ENCODE measurements at regions not wholly inside any gene's neighbourhood (a gene's known extent, or its start where the extent isn't known, plus 50 kb on each side); places are given as distances from the start of the nearest gene placed in this dataset.
"Not testable (repeated sequence)": the region's sequence is repeated elsewhere in the genome, so short reads cannot be mapped to it uniquely, and the experiment has no call there.

- Histone ChIP-seq H3K79me2 (ENCODE audit: control insufficient read depth, insufficient read depth, low read length, poor library complexity) (no peaks in the 10 kb centered on the region), H4K91ac (ENCODE audit: low read depth, low read length) (no peak overlapping the region), H3K4me1 (ENCODE audit: control insufficient read depth in 1 of 2, insufficient read depth in 2 of 2, low read length in 2 of 2) (no peaks in the 10 kb centered on the region), H4K12ac (ENCODE audit: low read depth, low read length) (no peak overlapping the region), H2AFZ (ENCODE audit: insufficient read depth, low read length, poor library complexity) (no peak overlapping the region), H2BK5ac (ENCODE audit: low read depth, low read length, poor library complexity) (no peak overlapping the region), H3K18ac (ENCODE audit: low read length) (no peak overlapping the region), H2AK5ac (ENCODE audit: low read length) (no peak overlapping the region), H3K27me3 (ENCODE audit: insufficient read depth, low read length) (no peaks in the 10 kb centered on the region), H3K9me3 (ENCODE audit: insufficient read depth, low read depth, low read length) (no peaks in the 10 kb centered on the region), H3K23ac (ENCODE audit: low read length) (no peak overlapping the region), H3K14ac (ENCODE audit: low read length) (no peak overlapping the region), H3K36me3 (ENCODE audit: control insufficient read depth in 1 of 2, insufficient read depth in 2 of 2, low read length in 2 of 2) (no peaks in the 10 kb centered on the region), H4K8ac (ENCODE audit: low read depth, low read length) (no peak overlapping the region), H3K4me2 (ENCODE audit: low read length) (no peak overlapping the region), H2BK12ac (ENCODE audit: low read length) (no peak overlapping the region), H3K27ac (ENCODE audit: low read depth, low read length) (no peak overlapping the region), H3K79me1 (ENCODE audit: low read length) (no peaks in the 10 kb centered on the region), H2BK120ac (ENCODE audit: insufficient read depth, low read length, poor library complexity) (no peak overlapping the region), H3K4ac (ENCODE audit: low read depth, low read length) (no peak overlapping the region), H3K4me3 (ENCODE audit: low read depth, low read length) (no peak overlapping the region), H3K9ac (ENCODE audit: low read length) (no peak overlapping the region)
- no peak for DNase-seq
- WGBS (ENCODE audit: extremely low coverage, insufficient coverage, insufficient read length), result no CpG with 5 or more reads among the region's 2 CpGs
Observed at GRCh38 chr5:18662231-18662630, 1028.0 kb downstream of the TAF11L14 start.

- H2BK5ac ChIP-seq (ENCODE audit: low read depth, low read length, poor library complexity); H4K12ac ChIP-seq (ENCODE audit: low read depth, low read length); H3K18ac ChIP-seq (ENCODE audit: low read length); H3K14ac ChIP-seq (ENCODE audit: low read length); H3K23ac ChIP-seq (ENCODE audit: low read length); H3K27ac ChIP-seq (ENCODE audit: low read depth, low read length); H3K4ac ChIP-seq (ENCODE audit: low read depth, low read length); H4K8ac ChIP-seq (ENCODE audit: low read depth, low read length); H2AFZ ChIP-seq (ENCODE audit: insufficient read depth, low read length, poor library complexity); H2BK12ac ChIP-seq (ENCODE audit: low read length); H3K9ac ChIP-seq (ENCODE audit: low read length); H3K36me3 ChIP-seq (ENCODE audit: control insufficient read depth in 1 of 2, insufficient read depth in 2 of 2, low read length in 2 of 2); H4K91ac ChIP-seq (ENCODE audit: low read depth, low read length); H3K4me1 ChIP-seq (ENCODE audit: control insufficient read depth in 1 of 2, insufficient read depth in 2 of 2, low read length in 2 of 2); H3K79me1 ChIP-seq (ENCODE audit: low read length); H3K4me3 ChIP-seq (ENCODE audit: low read depth, low read length); H2AK5ac ChIP-seq (ENCODE audit: low read length); H3K79me2 ChIP-seq (ENCODE audit: control insufficient read depth, insufficient read depth, low read length, poor library complexity); H3K27me3 ChIP-seq (ENCODE audit: insufficient read depth, low read length); H3K4me2 ChIP-seq (ENCODE audit: low read length); H3K9me3 ChIP-seq (ENCODE audit: insufficient read depth, low read depth, low read length); H2BK120ac ChIP-seq (ENCODE audit: insufficient read depth, low read length, poor library complexity); DNase-seq: not testable (repeated sequence)
- no CpG with 5 or more reads among the region's 4 CpGs for WGBS (ENCODE audit: extremely low coverage, insufficient coverage, insufficient read length)
Observed at GRCh38 chr5:18674212-18674611, 1040.0 kb downstream of the TAF11L14 start.

GRCh38 chr5:18675041-18675440, 1040.8 kb downstream of the TAF11L14 start:
- Histone ChIP-seq H3K27ac (ENCODE audit: low read depth, low read length) (no peak overlapping the region), H3K9me3 (ENCODE audit: insufficient read depth, low read depth, low read length) (no peaks in the 10 kb centered on the region), H3K79me2 (ENCODE audit: control insufficient read depth, insufficient read depth, low read length, poor library complexity) (no peaks in the 10 kb centered on the region), H3K14ac (ENCODE audit: low read length) (no peak overlapping the region), H4K91ac (ENCODE audit: low read depth, low read length) (no peak overlapping the region), H3K18ac (ENCODE audit: low read length) (no peak overlapping the region), H2AK5ac (ENCODE audit: low read length) (no peak overlapping the region), H2AFZ (ENCODE audit: insufficient read depth, low read length, poor library complexity) (no peak overlapping the region), H3K9ac (ENCODE audit: low read length) (no peak overlapping the region), H3K79me1 (ENCODE audit: low read length) (no peaks in the 10 kb centered on the region), H2BK5ac (ENCODE audit: low read depth, low read length, poor library complexity) (no peak overlapping the region), H3K4me3 (ENCODE audit: low read depth, low read length) (no peak overlapping the region), H3K4ac (ENCODE audit: low read depth, low read length) (no peak overlapping the region), H3K27me3 (ENCODE audit: insufficient read depth, low read length) (no peaks in the 10 kb centered on the region), H3K36me3 (ENCODE audit: control insufficient read depth in 1 of 2, insufficient read depth in 2 of 2, low read length in 2 of 2) (no peaks in the 10 kb centered on the region), H2BK120ac (ENCODE audit: insufficient read depth, low read length, poor library complexity) (no peak overlapping the region), H3K4me2 (ENCODE audit: low read length) (no peak overlapping the region), H2BK12ac (ENCODE audit: low read length) (no peak overlapping the region), H4K8ac (ENCODE audit: low read depth, low read length) (no peak overlapping the region), H4K12ac (ENCODE audit: low read depth, low read length) (no peak overlapping the region), H3K23ac (ENCODE audit: low read length) (no peak overlapping the region), H3K4me1 (ENCODE audit: control insufficient read depth in 1 of 2, insufficient read depth in 2 of 2, low read length in 2 of 2) (no peaks in the 10 kb centered on the region)
- no peak for DNase-seq
- no CpG with 5 or more reads among the region's 2 CpGs for WGBS (ENCODE audit: extremely low coverage, insufficient coverage, insufficient read length)

GRCh38 chr5:18686253-18686652, 1052.0 kb downstream of the TAF11L14 start:
- no peak overlapping the region for H2BK120ac ChIP-seq (ENCODE audit: insufficient read depth, low read length, poor library complexity)
- no peaks in the 10 kb centered on the region for H3K4me1 ChIP-seq (ENCODE audit: control insufficient read depth in 1 of 2, insufficient read depth in 2 of 2, low read length in 2 of 2)
- no peaks in the 10 kb centered on the region for H3K79me1 ChIP-seq (ENCODE audit: low read length)
- H3K4ac ChIP-seq (ENCODE audit: low read depth, low read length), result no peak overlapping the region
- no peak overlapping the region for H3K9ac ChIP-seq (ENCODE audit: low read length)
- no peaks in the 10 kb centered on the region for H3K9me3 ChIP-seq (ENCODE audit: insufficient read depth, low read depth, low read length)
- no peak overlapping the region for H3K23ac ChIP-seq (ENCODE audit: low read length)
- H3K27ac ChIP-seq (ENCODE audit: low read depth, low read length), result no peak overlapping the region
- no peak overlapping the region for H2BK5ac ChIP-seq (ENCODE audit: low read depth, low read length, poor library complexity)
- no peak overlapping the region for H2BK12ac ChIP-seq (ENCODE audit: low read length)
- H4K91ac ChIP-seq (ENCODE audit: low read depth, low read length), result no peak overlapping the region
- H3K27me3 ChIP-seq (ENCODE audit: insufficient read depth, low read length), result no peaks in the 10 kb centered on the region
- H3K4me3 ChIP-seq (ENCODE audit: low read depth, low read length), result no peak overlapping the region
- H2AFZ ChIP-seq (ENCODE audit: insufficient read depth, low read length, poor library complexity), result no peak overlapping the region
- H4K12ac ChIP-seq (ENCODE audit: low read depth, low read length), result no peak overlapping the region
- no peaks in the 10 kb centered on the region for H3K36me3 ChIP-seq (ENCODE audit: control insufficient read depth in 1 of 2, insufficient read depth in 2 of 2, low read length in 2 of 2)
- no peak overlapping the region for H4K8ac ChIP-seq (ENCODE audit: low read depth, low read length)
- no peak overlapping the region for H3K18ac ChIP-seq (ENCODE audit: low read length)
- H2AK5ac ChIP-seq (ENCODE audit: low read length), result no peak overlapping the region
- DNase-seq, result no peak
- no CpG with 5 or more reads among the region's 3 CpGs for WGBS (ENCODE audit: extremely low coverage, insufficient coverage, insufficient read length)
- no peak overlapping the region for H3K4me2 ChIP-seq (ENCODE audit: low read length)
- H3K14ac ChIP-seq (ENCODE audit: low read length), result no peak overlapping the region
- H3K79me2 ChIP-seq (ENCODE audit: control insufficient read depth, insufficient read depth, low read length, poor library complexity), result no peaks in the 10 kb centered on the region

All from trophoblast cell (in vitro differentiated cells and primary cell).